MM.1S (cell line): ENCODE measurements at regions not wholly inside any gene's neighbourhood (a gene's known extent, or its start where the extent isn't known, plus 50 kb on each side); places are given as distances from the start of the nearest gene placed in this dataset.
"Not testable (repeated sequence)": the region's sequence is repeated elsewhere in the genome, so short reads cannot be mapped to it uniquely, and the experiment has no call there.

Experiments
- CTCF ChIP-seq: fragments of 300-600 bp; sonication (generic); IDR thresholded peaks from 2 replicates; pipeline ENCODE4 v1.5.1; 2016; ENCODE audit warnings: antibody characterized with exemption, low read length, mixed read lengths
- EZH2 ChIP-seq: fragments of 300-600 bp; sonication (generic); optimal IDR thresholded peaks from 2 replicates; pipeline ENCODE3; 2017; ENCODE audit warnings: low read depth, mild to moderate bottlenecking, antibody characterized with exemption, low read length, mixed read lengths
- EZH2phosphoT487 ChIP-seq: fragments of 300-600 bp; sonication (generic); IDR thresholded peaks from 2 replicates; pipeline ENCODE4 v1.6.1; 2018; ENCODE audit warnings: antibody characterized with exemption, low read length

- not testable (repeated sequence) for TF ChIP-seq EZH2phosphoT487, CTCF, EZH2
Measured at GRCh38 chr14:89104171-89104817, 279.8 kb downstream of the TTC8 start.
